GM12892 (cell line): ENCODE measurements at regions not wholly inside any gene's neighbourhood (a gene's known extent, or its start where the extent isn't known, plus 50 kb on each side); places are given as distances from the start of the nearest gene placed in this dataset.

Source experiments
- POLR2A ChIP-seq: IDR thresholded peaks from 2 replicates; pipeline ENCODE4 v1.6.1; 2011; ENCODE audit warnings: low read depth, low read length, control low read depth
- TAF1 ChIP-seq: IDR thresholded peaks from 2 replicates; pipeline ENCODE4 v1.6.1; 2011; ENCODE audit warnings: low read depth, mild to moderate bottlenecking, control low read depth, low read length, borderline replicate concordance

GRCh38 chr11:100630898-100631297, 56.2 kb upstream of the ARHGAP42 start:
- TF ChIP-seq POLR2A, result no peak
- TF ChIP-seq TAF1, result no peak
